HepG2 (cell line): ENCODE measurements at regions not wholly inside any gene's neighbourhood (a gene's known extent, or its start where the extent isn't known, plus 50 kb on each side); places are given as distances from the start of the nearest gene placed in this dataset.

Experiments used
- AHR ChIP-seq: IDR thresholded peaks from 2 replicates; pipeline ENCODE4 v1.6.1; 2018; ENCODE audit warnings: missing genetic modification reagents, missing compliant biosample characterization
- BHLHE40 ChIP-seq: IDR thresholded peaks from 2 replicates; pipeline ENCODE4 v1.6.1; 2011; ENCODE audit warnings: low read length, improper control_type of control experiment
- ELF1 ChIP-seq: sonication (generic); formaldehyde crosslinking; IDR thresholded peaks from 2 replicates; pipeline ENCODE4 v1.4.0; 2020; ENCODE audit warnings: missing genetic modification reagents
- GRHL1 ChIP-seq: sonication (generic); formaldehyde crosslinking; conservative IDR thresholded peaks from 2 replicates; pipeline ENCODE4 v1.8.0; 2022; ENCODE audit warnings: missing genetic modification reagents
- GTF2F1 ChIP-seq: fragments of 150-350 bp; IDR thresholded peaks from 2 replicates; pipeline ENCODE4 v1.6.1; 2014; ENCODE audit warnings: low read length
- HOMEZ ChIP-seq: IDR thresholded peaks from 2 replicates; pipeline ENCODE4 v1.6.1; 2016; ENCODE audit warnings: low read depth
- KLF16 ChIP-seq, 2 experiments: sonication (generic) in 1 of 2; formaldehyde crosslinking in 1 of 2; IDR thresholded peaks; 2 replicates each; pipeline versions ENCODE4 v1.6.1 to v1.8.0; 2016 to 2023; ENCODE audit warnings: missing genetic modification reagents in 2 of 2, missing compliant biosample characterization in 1 of 2
- MLXIP ChIP-seq: sonication (generic); formaldehyde crosslinking; IDR thresholded peaks from 2 replicates; pipeline ENCODE4 v1.9.0; 2021; ENCODE audit warnings: missing genetic modification reagents, borderline replicate concordance
- NCOA2 ChIP-seq: sonication (generic); formaldehyde crosslinking; IDR thresholded peaks from 2 replicates; pipeline ENCODE4 v1.8.0; 2022; ENCODE audit warnings: inconsistent platforms
- NFATC3 ChIP-seq: sonication (generic); formaldehyde crosslinking; IDR thresholded peaks from 2 replicates; pipeline ENCODE4 v1.5.1; 2020; ENCODE audit warnings: mild to moderate bottlenecking, missing genetic modification reagents
- SNAPC5 ChIP-seq: sonication (generic); formaldehyde crosslinking; IDR thresholded peaks from 2 replicates; pipeline ENCODE4 v1.8.1; 2023; ENCODE audit warnings: mild to moderate bottlenecking, missing genetic modification reagents, borderline replicate concordance
- SNRNP70 ChIP-seq: fragments of 200-400 bp; formaldehyde crosslinking; IDR thresholded peaks from 2 replicates; pipeline ENCODE4 v1.6.1; 2017; ENCODE audit warnings: mild to moderate bottlenecking, low read depth, low read length, moderate library complexity
- TBX3 ChIP-seq: fragments of 450-650 bp; IDR thresholded peaks from 2 replicates; pipeline ENCODE4 v1.6.1; 2017; ENCODE audit warnings: antibody characterized with exemption, mild to moderate bottlenecking, inconsistent platforms, borderline replicate concordance
- TFE3 ChIP-seq: IDR thresholded peaks from 2 replicates; pipeline ENCODE4 v1.6.1; 2016
- ZBTB7B ChIP-seq: sonication (generic); formaldehyde crosslinking; IDR thresholded peaks from 2 replicates; pipeline ENCODE4 v1.4.0; 2020; ENCODE audit warnings: missing genetic modification reagents
- ZFP37 ChIP-seq: sonication (generic); formaldehyde crosslinking; IDR thresholded peaks from 2 replicates; pipeline ENCODE4 v1.4.0; 2020; ENCODE audit warnings: missing genetic modification reagents, borderline replicate concordance
- ZNF230 ChIP-seq: sonication (generic); formaldehyde crosslinking; IDR thresholded peaks from 2 replicates; pipeline ENCODE4 v1.4.0; 2020; ENCODE audit warnings: mild to moderate bottlenecking, missing genetic modification reagents
- ZNF382 ChIP-seq: sonication (generic); formaldehyde crosslinking; IDR thresholded peaks from 2 replicates; pipeline ENCODE4 v1.5.0; 2020; ENCODE audit warnings: missing genetic modification reagents, mild to moderate bottlenecking, borderline replicate concordance
- ZNF451 ChIP-seq: sonication (generic); formaldehyde crosslinking; IDR thresholded peaks from 2 replicates; pipeline ENCODE4 v1.5.0; 2020; ENCODE audit warnings: mild to moderate bottlenecking, missing genetic modification reagents
- ZNF777 ChIP-seq: sonication (generic); formaldehyde crosslinking; IDR thresholded peaks from 2 replicates; pipeline ENCODE4 v1.4.0; 2020; ENCODE audit warnings: missing genetic modification reagents
- ZNF816 ChIP-seq: sonication (generic); formaldehyde crosslinking; IDR thresholded peaks from 2 replicates; pipeline ENCODE4 v1.8.0; 2022; ENCODE audit warnings: missing genetic modification reagents, mild to moderate bottlenecking, borderline replicate concordance
- ZSCAN9 ChIP-seq: IDR thresholded peaks from 2 replicates; pipeline ENCODE4 v1.6.1; 2016; ENCODE audit warnings: borderline replicate concordance
- TF ChIP-seq, protein P1 (sequence below): sonication (generic); formaldehyde crosslinking; IDR thresholded peaks from 2 replicates; pipeline ENCODE4 v1.5.0; 2020; ENCODE audit warnings: missing genetic modification reagents, mild to moderate bottlenecking, borderline replicate concordance
- TF ChIP-seq, protein P2 (sequence below): sonication (generic); formaldehyde crosslinking; IDR thresholded peaks from 2 replicates; pipeline ENCODE4 v1.4.0; 2020; ENCODE audit warnings: mild to moderate bottlenecking, missing genetic modification reagents

DNA sequence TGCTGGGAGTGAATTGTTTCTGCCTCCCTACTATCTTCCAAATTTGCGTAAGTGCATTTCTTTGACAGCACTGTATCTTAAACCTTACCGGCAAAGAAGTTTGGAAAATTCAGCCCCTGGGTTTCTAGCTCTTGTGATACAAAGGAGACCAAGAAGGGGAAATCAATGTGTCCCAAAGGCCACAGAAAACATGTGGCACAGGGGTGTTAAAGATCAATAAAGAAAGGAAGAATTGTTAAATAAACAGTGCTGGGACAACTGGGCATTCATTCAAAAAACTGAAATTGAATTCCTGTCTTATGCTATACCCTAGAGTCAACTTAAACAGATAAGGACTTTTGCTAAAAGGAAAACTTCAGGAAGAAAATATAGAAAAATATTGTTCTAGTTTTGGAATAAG lies 328.1 kb downstream of the MAN2A1 start (continued):
- TF ChIP-seq GRHL1 (CRISPR knock-in tag) (no peak), TFE3 (CRISPR knock-in tag) (peak; percentile 46; the same call in 1 of the 2 replicates), MLXIP (CRISPR knock-in tag) (no peak), ZFP37 (no peak), ZBTB7B (CRISPR knock-in tag) (0 out of 2 replicates have a peak, but pooled peaks have one; percentile 39), ZNF816 (no peak), ELF1 (CRISPR knock-in tag) (no peak), SNRNP70 (no peak), ZSCAN9 (CRISPR knock-in tag) (no peak), BHLHE40 (no peak), ZNF451 (CRISPR knock-in tag) (no peak), HOMEZ (CRISPR knock-in tag) (no peak), ZNF230 (no peak), NCOA2 (CRISPR knock-in tag) (peak; percentile 79), NFATC3 (no peak), ZNF382 (CRISPR knock-in tag) (no peak), ZNF777 (CRISPR knock-in tag) (no peak), AHR (CRISPR knock-in tag) (no peak), SNAPC5 (CRISPR knock-in tag) (no peak), GTF2F1 (no peak), KLF16 (CRISPR knock-in tag; IDR thresholded peaks at IDR 0.05) (peak in 1 of 2 experiments; percentile 40; a peak in 1 of 4 replicates), TBX3 (peak; percentile 82)
- TF ChIP-seq, protein P1, sequence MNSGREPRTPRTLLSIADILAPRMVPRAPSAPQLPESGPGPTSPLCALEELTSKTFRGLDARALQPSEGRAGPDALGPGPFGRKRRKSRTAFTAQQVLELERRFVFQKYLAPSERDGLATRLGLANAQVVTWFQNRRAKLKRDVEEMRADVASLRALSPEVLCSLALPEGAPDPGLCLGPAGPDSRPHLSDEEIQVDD (CRISPR knock-in tag): no peak
- TF ChIP-seq, protein P2, sequence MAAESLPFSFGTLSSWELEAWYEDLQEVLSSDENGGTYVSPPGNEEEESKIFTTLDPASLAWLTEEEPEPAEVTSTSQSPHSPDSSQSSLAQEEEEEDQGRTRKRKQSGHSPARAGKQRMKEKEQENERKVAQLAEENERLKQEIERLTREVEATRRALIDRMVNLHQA: no peak
